HS-5 (cell line): ENCODE measurements at regions not wholly inside any gene's neighbourhood (a gene's known extent, or its start where the extent isn't known, plus 50 kb on each side); places are given as distances from the start of the nearest gene placed in this dataset.

Experiments
- DNase-seq: peaks from one replicate; pipeline ENCODE4 v3.0.0-alpha.2; 2012; ENCODE audit warnings: low read depth

DNA sequence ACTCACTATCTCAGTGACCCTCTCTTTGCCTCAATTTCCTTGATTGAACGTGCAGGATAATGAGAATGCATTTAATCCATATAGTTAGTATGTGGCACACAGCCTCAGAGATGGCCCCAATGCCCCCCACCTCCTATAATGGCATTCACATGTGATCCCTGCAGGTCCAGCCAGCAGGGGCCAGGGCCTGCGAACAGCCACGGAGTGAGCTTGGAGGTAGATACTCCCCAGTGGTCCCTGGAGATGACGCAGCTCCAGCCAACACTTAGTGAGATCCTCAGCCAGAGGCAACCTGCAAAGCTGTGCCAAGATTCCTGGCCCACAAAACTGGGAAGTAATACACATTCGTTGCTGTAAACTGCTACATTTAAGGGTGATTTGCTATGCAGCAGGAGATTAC is 184.9 kb upstream of the NSMCE3 start:
- no peak for DNase-seq

DNA sequence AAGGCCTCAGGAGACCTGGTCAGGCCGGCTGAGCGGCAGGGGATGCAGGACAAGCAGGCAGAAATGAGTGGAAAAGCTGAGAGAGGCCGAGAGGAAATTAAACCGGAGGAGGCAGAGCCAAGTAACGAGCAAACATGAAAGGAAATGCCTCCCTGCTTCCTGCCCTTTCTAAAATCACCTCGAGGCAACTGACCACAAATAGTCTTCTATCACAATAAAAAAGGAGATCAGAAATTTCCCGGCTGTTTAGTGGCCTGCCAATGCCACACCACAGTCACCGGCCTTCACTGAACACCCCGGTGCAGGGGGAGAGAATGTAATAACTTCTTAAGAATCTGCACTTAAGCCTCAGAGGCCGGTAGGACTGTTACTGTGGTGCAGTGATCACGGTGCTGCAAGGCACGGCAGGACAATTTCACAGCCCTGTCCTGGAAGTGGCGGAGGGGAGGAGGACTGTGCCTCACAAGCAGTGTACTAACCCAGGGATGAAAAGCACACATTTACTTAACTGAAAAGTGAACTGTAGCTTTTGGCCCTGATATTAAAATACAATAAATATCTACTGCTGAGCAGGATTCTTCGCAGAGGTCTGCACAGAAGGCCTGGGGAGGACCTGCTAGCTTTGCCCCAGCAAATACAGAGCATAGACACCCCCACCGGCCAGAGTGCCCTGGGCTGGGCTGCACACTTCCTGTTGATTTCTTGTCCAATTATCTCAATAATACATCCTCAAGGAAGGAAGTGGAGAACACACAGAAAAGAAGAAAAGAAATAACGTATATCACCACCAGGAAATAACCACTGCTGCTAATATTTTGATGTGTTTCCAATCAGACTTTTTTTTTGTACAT is 183.5 kb upstream of the NSMCE3 start:
- no peak for DNase-seq

DNA sequence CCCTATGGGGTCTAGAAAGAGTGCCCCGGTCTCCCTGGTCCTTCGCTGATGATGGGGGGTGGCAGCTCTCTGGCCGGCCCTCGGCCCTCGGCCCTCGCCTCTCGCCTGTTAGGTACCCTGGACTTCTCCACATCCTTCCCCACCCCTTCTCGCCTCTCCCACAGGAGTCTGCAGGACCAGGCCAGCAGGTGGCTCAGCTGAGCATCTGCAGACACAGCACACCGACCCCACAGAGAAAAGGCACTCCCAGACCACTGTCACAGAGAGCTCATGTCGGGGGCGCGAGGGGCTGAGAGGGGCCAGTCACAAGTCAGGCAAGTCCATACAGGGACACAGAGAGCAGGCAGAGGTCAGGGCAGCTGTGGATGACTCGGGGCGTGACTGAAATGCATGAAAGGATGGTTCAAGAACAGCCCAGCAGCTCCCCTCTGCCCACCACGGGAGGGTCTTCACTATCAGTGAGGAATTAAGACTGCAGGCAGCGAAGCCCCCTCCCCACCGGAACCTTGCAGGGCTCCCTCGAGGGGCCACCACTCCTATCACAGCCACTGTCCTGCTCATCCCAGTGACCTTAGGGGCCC is 181.7 kb upstream of the NSMCE3 start:
- no peak for DNase-seq

- DNase-seq: no peak
Measured at GRCh38 chr15:29449136-29449535, 179.5 kb upstream of the NSMCE3 start.

- no peak for DNase-seq
Measured at GRCh38 chr15:29448320-29448719, 178.7 kb upstream of the NSMCE3 start.

GRCh38 chr15:29446480-29446879 is 176.9 kb upstream of the NSMCE3 start:
- no peak for DNase-seq

DNA sequence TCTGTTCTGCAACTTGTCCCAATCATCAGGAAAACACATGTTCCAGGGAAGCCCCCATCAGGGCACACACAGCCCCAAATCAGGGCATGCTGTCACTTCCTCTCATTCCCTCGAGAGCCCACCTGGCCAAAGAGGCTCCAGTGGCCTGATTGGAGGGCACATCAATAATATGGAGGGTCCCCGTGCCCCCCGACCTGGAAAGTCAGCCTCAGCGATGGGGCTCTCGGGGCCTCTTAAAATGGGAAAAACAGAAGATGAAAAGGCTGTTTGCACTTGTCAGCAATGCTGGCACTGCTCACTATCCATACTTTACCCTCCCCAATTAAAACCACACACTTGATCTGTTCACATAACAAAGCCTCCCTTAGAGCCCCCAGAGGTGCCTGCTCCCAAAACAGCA is 172.9 kb upstream of the NSMCE3 start:
- DNase-seq: no peak

DNA sequence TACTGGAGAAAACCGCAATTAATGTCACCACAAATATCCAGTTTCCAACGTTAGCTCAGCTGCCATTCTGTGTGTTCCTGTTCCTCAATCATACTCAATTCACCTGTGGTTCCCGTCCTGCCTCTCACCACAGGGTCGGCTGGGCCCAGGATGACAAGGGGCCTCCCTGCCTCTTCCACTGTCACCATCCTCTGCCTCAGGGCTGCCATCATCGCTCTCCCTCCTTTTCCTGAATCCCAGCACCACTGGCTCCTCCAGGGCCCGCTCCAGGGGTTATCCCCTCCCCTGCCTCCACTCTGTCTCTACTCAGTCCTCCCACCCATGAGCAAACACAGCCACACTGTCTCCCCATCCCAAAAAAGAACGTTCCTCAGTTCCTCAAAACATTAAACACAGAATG is 170.9 kb upstream of the NSMCE3 start:
- DNase-seq: no peak

DNA sequence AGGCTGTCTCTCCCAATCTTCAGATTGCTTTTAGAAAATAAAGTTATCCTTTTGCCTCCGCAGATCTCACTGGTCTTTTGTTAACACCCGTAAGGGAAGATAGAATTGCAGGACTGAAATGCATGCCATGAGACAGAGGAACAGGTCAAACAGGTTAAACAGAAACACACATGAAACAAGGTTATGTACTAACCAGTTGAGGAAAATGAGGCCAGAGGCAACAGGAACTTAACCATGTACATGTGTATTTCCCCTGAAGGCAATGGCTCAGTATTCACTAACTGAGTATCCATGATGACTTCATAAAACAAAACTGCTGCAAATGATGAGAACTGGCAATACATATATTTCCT is 169.1 kb upstream of the NSMCE3 start:
- no peak for DNase-seq

- no peak for DNase-seq
Measured at GRCh38 chr15:29437888-29438702, 168.5 kb upstream of the NSMCE3 start.

- DNase-seq: no peak
Measured at GRCh38 chr15:29435811-29436210, 166.2 kb upstream of the NSMCE3 start.

GRCh38 chr15:29434280-29434679 is 164.7 kb upstream of the NSMCE3 start:
- DNase-seq: no peak

DNA sequence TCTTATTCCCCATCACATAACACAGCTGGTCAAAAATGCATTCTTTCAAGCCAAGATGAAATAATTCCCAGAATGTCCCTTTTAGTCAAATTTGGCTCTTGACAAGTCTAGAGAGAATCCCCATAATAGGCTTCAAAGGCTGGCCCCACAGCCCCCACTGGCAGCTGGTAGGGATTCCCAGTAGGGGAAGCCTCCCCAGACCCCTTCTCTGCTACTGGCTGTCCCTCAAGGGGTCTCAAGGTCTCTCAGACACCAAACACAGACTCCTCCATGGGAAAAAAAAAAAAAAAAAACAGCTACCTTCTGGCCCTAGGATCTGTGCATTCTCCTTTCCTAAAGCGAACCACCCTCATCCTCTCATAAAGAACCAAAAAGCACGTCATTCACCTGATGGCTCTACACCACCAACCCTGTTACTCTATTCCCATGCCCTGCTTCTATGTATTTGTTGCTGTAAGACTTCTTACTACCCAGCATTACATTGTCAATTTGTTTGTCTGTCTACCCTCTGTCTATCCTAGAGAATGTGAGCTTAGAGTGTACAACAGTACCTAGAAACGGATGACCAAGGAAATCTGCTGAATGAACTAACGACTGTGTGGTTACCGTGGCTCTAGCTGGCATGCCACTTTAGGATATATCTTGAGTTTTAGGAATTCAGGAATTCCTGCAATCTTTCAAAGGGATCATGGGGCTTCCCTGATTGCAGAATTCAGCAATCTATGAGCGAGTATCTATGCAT is 164.1 kb upstream of the NSMCE3 start:
- peak; percentile 10 for DNase-seq

DNA sequence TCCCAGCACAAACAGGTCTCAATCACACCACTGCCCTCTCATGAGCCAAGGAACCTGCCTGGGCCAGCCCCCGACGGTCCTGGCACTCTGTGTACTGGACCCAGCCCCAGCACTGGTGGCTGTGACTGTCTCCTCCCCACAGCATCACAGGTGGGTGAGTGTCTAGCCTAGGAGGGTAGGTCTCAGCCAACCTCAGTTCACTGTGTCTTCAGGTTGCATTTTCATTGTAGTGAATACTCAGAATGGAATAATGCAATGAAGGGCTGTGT is 163.4 kb upstream of the NSMCE3 start:
- no peak for DNase-seq

DNA sequence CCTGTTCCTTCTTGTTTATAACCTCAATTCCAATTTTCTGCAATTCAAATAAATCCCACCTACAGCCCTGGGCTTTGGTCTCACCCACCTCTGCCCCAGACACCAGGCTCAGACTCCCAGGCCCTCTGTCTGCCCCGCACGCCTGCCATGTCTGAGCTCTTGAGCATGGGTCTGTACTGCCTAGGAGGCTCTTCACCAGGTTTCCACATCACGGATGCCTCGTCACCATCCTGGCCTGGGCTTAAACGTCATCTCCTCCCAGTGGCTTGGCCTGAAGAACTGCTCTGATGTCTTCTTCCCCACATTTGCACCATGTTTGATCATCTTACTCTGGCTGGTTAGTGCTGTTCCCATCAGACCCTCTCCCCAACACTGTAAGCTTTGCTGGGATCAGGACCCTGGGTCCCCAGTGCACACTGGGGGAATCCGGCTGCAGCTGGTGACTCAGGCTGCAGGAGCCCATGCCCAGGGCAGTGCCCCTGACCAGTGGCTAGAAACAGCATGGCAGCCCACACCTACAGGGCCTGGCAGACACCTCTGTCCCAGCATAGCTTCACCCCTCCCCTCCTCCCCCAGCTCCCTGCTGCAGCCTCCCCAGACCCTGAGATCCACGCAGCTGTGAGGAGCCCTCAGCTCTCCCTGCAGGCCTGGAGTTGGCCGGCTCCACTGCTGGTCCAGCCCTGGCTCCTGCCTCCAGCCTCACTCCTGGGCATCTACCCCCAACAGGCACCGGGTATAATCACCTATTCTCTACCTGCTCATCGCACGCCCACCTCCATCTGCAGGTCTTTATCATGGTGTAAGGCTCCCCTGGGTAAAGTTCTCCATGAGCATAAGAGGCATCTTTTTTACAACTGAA is 162.8 kb upstream of the NSMCE3 start:
- DNase-seq: no peak

DNA sequence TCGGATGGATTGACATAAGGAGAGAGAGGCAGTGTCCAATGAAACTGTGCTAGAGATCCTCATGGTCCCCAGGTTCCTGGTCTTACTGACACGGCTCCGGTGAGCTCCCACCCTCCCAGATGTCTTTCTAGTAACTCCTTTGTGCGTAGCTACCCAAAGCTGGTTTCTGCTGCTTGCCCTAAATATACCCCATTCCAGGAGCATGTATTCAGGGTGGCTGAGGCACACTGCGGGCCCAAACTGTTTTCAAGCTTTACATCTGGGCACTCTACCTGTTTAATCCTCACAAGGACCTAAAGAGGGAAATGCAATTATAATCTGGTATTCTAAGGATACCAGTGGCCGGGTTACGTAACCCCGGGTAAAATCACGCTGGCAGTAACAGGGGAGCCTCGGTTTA is 161.2 kb upstream of the NSMCE3 start:
- no peak for DNase-seq

GRCh38 chr15:29430124-29430523 is 160.5 kb upstream of the NSMCE3 start:
- DNase-seq: no peak

- no peak for DNase-seq
Measured at GRCh38 chr15:29429584-29429983, 160.0 kb upstream of the NSMCE3 start.

GRCh38 chr15:29428925-29429573 is 159.4 kb upstream of the NSMCE3 start:
- DNase-seq: no peak

DNA sequence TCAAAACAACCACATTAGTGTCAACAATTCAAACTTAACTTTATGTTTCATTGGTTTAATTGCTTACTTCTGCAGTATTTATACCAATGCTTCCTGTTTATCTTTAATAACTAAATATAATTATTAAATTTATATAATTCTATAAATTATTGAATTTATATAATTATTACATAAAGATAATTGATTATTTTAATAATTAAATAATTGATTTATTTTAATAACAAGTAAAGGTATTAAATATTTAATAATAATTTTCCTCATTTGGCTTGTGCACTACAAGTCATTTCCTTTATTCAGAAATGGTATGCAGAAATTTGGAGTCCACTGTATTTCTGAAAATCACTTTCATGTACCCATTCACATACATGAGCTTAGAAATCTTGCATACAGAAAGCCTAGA is 156.2 kb upstream of the NSMCE3 start:
- no peak for DNase-seq

DNA sequence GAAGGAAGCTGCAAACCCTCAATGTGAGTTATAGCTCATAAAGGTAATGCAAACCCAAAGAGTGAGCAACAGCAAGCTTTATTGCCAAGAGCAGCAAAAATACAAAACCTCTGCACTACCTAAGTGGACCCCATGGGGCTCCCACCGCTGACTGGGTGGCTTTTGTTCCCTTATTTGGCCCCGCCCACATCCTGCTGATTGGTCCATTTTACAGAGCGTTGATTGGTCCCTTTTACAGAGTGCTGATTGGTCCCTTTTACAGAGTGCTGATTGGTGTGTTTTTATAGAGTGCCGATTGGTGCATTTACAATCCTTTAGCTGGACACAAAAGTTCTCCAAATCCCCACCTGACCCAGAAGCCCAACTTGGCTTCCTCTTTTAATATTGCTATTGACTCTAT is 154.5 kb upstream of the NSMCE3 start:
- no peak for DNase-seq
